B cell (primary cell): ENCODE measurements at regions not wholly inside any gene's neighbourhood (a gene's known extent, or its start where the extent isn't known, plus 50 kb on each side); places are given as distances from the start of the nearest gene placed in this dataset.

Experiments used
- ATAC-seq: fragments of 200-7000 bp; cut with Tn5 transposase; one replicate; pipeline ENCODE4 v1.10.0; 2021; ENCODE audit warnings: low read depth, mild to moderate bottlenecking, moderate number of reproducible peaks, moderate library complexity
- CTCF ChIA-PET: fragments of 350-600 bp; sonication (Branson Sonifier 250); formaldehyde crosslinking; loops from one replicate; lab custom pipeline; 2021; ENCODE audit warnings: antibody characterized with exemption, inconsistent platforms; lab: Charles Lee
- POLR2A ChIA-PET: fragments of 350-600 bp; sonication (Branson Sonifier 250); formaldehyde crosslinking; loops from one replicate; lab custom pipeline; 2021; ENCODE audit warnings: antibody characterized with exemption; lab: Charles Lee
- DNase-seq: peaks from one replicate; pipeline ENCODE4 v3.0.0; 2013
- H2AFZ ChIP-seq: 2 replicates; pipeline ENCODE4 v1.6.1; 2012; ENCODE audit warnings: mild to moderate bottlenecking, low read depth, low read length; ENCODE audit not compliant: insufficient read depth, poor library complexity, severe bottlenecking
- H3K27ac ChIP-seq, 2 donors: 1 replicate in 1 of 2; 2 replicates in 1 of 2; pipeline ENCODE4 v1.5.1; 2012 to 2013; ENCODE audit warnings: low read length in 2 of 2, mild to moderate bottlenecking in 2 of 2, moderate library complexity in 1 of 2
- H3K27me3 ChIP-seq, 4 experiments: fragments of 200-600 bp in 1 of 4; sonication (generic) in 1 of 4; replicated peaks in 1 of 4; 1 replicate in 2 of 4; 2 replicates in 2 of 4; pipeline versions ENCODE4 v1.6.1 to v1.7.0; 2013 to 2016; ENCODE audit warnings: low read length in 3 of 4, mild to moderate bottlenecking in 2 of 4, mixed read lengths in 1 of 4, moderate library complexity in 1 of 4; ENCODE audit not compliant: insufficient read depth in 4 of 4, control insufficient read depth in 3 of 4; ENCODE audit errors: control extremely low read depth in 1 of 4
- H3K36me3 ChIP-seq, 2 experiments: replicated peaks in 1 of 2; 1 replicate in 1 of 2; 2 replicates in 1 of 2; pipeline versions ENCODE4 v1.6.1 to v1.7.1; 2013; ENCODE audit warnings: low read length in 1 of 2; ENCODE audit not compliant: insufficient read depth in 2 of 2, control insufficient read depth in 1 of 2; ENCODE audit errors: control extremely low read depth in 1 of 2, extremely low read depth in 1 of 2
- H3K4me1 ChIP-seq, 2 donors: fragments of 200-600 bp in 1 of 2; sonication (generic) in 1 of 2; 1 replicate in 1 of 2; 2 replicates in 1 of 2; pipeline versions ENCODE4 v1.5.1 to v1.6.1; 2013 to 2017; ENCODE audit warnings: low read length in 2 of 2; ENCODE audit not compliant: control insufficient read depth in 2 of 2, insufficient read depth in 2 of 2
- H3K4me2 ChIP-seq: replicated peaks from 2 replicates; pipeline ENCODE3; 2012; ENCODE audit warnings: mild to moderate bottlenecking, low read depth, low read length; ENCODE audit not compliant: poor library complexity, severe bottlenecking
- H3K4me3 ChIP-seq, 5 experiments: fragments of 200-600 bp in 1 of 5; sonication (generic) in 1 of 5; 1 replicate in 3 of 5; 2 replicates in 2 of 5; pipeline versions ENCODE4 v1.5.1 to v1.7.0; 2011 to 2016; ENCODE audit warnings: low read length in 4 of 5, mild to moderate bottlenecking in 4 of 5, low read depth in 2 of 5, control low read depth in 1 of 5, moderate library complexity in 1 of 5; ENCODE audit not compliant: insufficient read depth in 1 of 5; ENCODE audit errors: control extremely low read depth in 1 of 5, extremely low read depth in 1 of 5
- H3K79me2 ChIP-seq: fragments of 200-600 bp; sonication (generic); one replicate; pipeline ENCODE4 v1.6.0; 2016; ENCODE audit warnings: low read length; ENCODE audit not compliant: control insufficient read depth, insufficient read depth
- H3K9ac ChIP-seq: fragments of 200-600 bp; sonication (generic); 2 replicates; pipeline ENCODE4 v1.6.1; 2017; ENCODE audit warnings: mild to moderate bottlenecking, low read length, moderate library complexity
- H3K9me3 ChIP-seq, 3 donors: one replicate each; pipeline versions ENCODE4 v1.6.1 to v1.7.1; 2013; ENCODE audit warnings: low read length in 2 of 3; ENCODE audit not compliant: control insufficient read depth in 2 of 3, insufficient read depth in 1 of 3; ENCODE audit errors: control extremely low read depth in 1 of 3
- H4K20me1 ChIP-seq: 2 replicates; pipeline ENCODE4 v1.6.0; 2012; ENCODE audit warnings: mild to moderate bottlenecking, low read length; ENCODE audit not compliant: insufficient read depth, control insufficient read depth, poor library complexity, severe bottlenecking
- H3K27ac Mint-ChIP-seq: one replicate; pipeline ENCODE4 v1.8.0; 2021; ENCODE audit warnings: mixed read lengths
- H3K27me3 Mint-ChIP-seq: one replicate; pipeline ENCODE4 v1.8.0; 2021; ENCODE audit warnings: mixed read lengths
- H3K4me1 Mint-ChIP-seq: one replicate; pipeline ENCODE4 v1.8.0; 2021; ENCODE audit warnings: mixed read lengths
- H3K4me3 Mint-ChIP-seq: one replicate; pipeline ENCODE4 v1.8.0; 2021; ENCODE audit warnings: mixed read lengths
- H3K9me3 Mint-ChIP-seq: one replicate; pipeline ENCODE4 v1.8.0; 2022; ENCODE audit warnings: mixed read lengths; ENCODE audit not compliant: insufficient read depth
- EZH2 ChIP-seq: IDR thresholded peaks from 2 replicates; pipeline ENCODE4 v1.6.1; 2012; ENCODE audit warnings: borderline replicate concordance, low read depth, mild to moderate bottlenecking, moderate library complexity, low read length; ENCODE audit not compliant: insufficient read depth, poor library complexity, severe bottlenecking
- WGBS: methylation state at CpG from one replicate; pipeline ENCODE4 v1.1.5; 2013; ENCODE audit warnings: missing lambda C conversion rate; ENCODE audit not compliant: insufficient coverage; 5-methylcytosine and 5-hydroxymethylcytosine counted together
- intact Hi-C: fragments of 100-400 bp; cut with micrococcal nuclease; formaldehyde crosslinking; loops from one replicate; pipeline ENCODE4 v1.10.0; 2022
- TF ChIP-seq, protein P1 (sequence below): fragments of 200-600 bp; IDR thresholded peaks from one replicate; pipeline ENCODE4 v1.8.0; 2022; ENCODE audit warnings: antibody characterized with exemption, mild to moderate bottlenecking

DNA sequence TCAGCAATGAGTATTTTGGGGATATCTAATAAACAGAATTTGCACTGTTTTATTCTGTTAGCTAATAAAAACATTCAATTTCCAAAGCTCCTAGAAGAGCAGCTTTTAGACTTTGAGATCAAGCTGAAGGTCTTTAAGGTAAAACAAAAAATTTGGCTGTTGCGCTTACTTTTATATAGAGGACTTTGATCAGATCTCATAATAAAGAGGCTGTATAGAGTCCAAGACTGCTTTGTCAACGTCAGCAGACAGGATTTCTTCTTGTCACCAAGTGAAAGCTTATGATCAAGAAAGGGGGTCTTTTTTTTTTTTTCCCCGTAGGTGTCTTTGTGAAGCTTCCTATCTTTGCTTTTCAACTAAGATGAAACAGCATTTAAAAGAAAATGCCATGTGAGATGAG is 556.5 kb upstream of the SLC35B3 start:
- TF ChIP-seq, protein P1, sequence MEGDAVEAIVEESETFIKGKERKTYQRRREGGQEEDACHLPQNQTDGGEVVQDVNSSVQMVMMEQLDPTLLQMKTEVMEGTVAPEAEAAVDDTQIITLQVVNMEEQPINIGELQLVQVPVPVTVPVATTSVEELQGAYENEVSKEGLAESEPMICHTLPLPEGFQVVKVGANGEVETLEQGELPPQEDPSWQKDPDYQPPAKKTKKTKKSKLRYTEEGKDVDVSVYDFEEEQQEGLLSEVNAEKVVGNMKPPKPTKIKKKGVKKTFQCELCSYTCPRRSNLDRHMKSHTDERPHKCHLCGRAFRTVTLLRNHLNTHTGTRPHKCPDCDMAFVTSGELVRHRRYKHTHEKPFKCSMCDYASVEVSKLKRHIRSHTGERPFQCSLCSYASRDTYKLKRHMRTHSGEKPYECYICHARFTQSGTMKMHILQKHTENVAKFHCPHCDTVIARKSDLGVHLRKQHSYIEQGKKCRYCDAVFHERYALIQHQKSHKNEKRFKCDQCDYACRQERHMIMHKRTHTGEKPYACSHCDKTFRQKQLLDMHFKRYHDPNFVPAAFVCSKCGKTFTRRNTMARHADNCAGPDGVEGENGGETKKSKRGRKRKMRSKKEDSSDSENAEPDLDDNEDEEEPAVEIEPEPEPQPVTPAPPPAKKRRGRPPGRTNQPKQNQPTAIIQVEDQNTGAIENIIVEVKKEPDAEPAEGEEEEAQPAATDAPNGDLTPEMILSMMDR: no peak
- no peak for TF ChIP-seq EZH2
- DNase-seq: no peak
- Histone ChIP-seq H3K27ac (no peak overlapping the region), H3K9me3 (no peaks in the 10 kb centered on the region), H2AFZ (no peak overlapping the region), H3K4me1 (no peaks in the 10 kb centered on the region), H3K4me3 (no peak overlapping the region), H3K79me2 (no peaks in the 10 kb centered on the region), H3K9ac (no peak overlapping the region), H3K4me2 (no peak overlapping the region), H3K36me3 (no peaks in the 10 kb centered on the region), H3K27me3 (no peaks in the 10 kb centered on the region), H4K20me1 (no peaks in the 10 kb centered on the region)
- Mint-ChIP-seq H3K4me1 (no peaks in the 10 kb centered on the region), H3K27me3 (no peaks in the 10 kb centered on the region), H3K9me3 (no peaks in the 10 kb centered on the region), H3K27ac (no peak overlapping the region), H3K4me3 (no peak overlapping the region)
- WGBS: 100% methylated on average over 1 of the region's 3 CpGs
- ChIA-PET POLR2A (no interaction called here), CTCF (interaction anchor here (1.2 kb wide), 1 partner anchor 9 kb away, joined by 5 read pairs; no protein-coding TSS in a partner anchor)
- no peak for ATAC-seq
- intact Hi-C loops: no loop called here

GRCh38 chr6:8990075-8990474 is 554.7 kb upstream of the SLC35B3 start:
- Histone ChIP-seq H3K79me2 (no peaks in the 10 kb centered on the region), H3K4me1 (no peaks in the 10 kb centered on the region), H3K9ac (no peak overlapping the region), H2AFZ (no peak overlapping the region), H4K20me1 (no peaks in the 10 kb centered on the region), H3K4me3 (no peak overlapping the region), H3K4me2 (no peak overlapping the region), H3K27me3 (no peaks in the 10 kb centered on the region), H3K27ac (no peak overlapping the region), H3K9me3 (no peaks in the 10 kb centered on the region), H3K36me3 (no peaks in the 10 kb centered on the region)
- H3K27me3 Mint-ChIP-seq: no peaks in the 10 kb centered on the region
- DNase-seq (no peak), ATAC-seq (no peak)
- H3K4me3 Mint-ChIP-seq: no peak overlapping the region
- TF ChIP-seq, protein P1: no peak
- TF ChIP-seq EZH2: no peak
- H3K27ac Mint-ChIP-seq: no peak overlapping the region
- ChIA-PET POLR2A (no interaction called here), CTCF (no interaction called here)
- no CpG with 5 or more reads among the region's 2 CpGs for WGBS
- H3K4me1 Mint-ChIP-seq: no peaks in the 10 kb centered on the region
- no peaks in the 10 kb centered on the region for H3K9me3 Mint-ChIP-seq
- intact Hi-C loops: no loop called here
